ENCODE measurements at regions not wholly inside any gene's neighbourhood (a gene's known extent, or its start where the extent isn't known, plus 50 kb on each side); places are given as distances from the start of the nearest gene placed in this dataset.

- H3K27me3 Mint-ChIP-seq: peaks cover 16% of the 10 kb centered on the region
- no peak overlapping the region for H3K27ac Mint-ChIP-seq
- H3K36me3 Mint-ChIP-seq: no peaks in the 10 kb centered on the region
- H3K4me3 Mint-ChIP-seq: no peak overlapping the region
- TF ChIP-seq, protein P1, sequence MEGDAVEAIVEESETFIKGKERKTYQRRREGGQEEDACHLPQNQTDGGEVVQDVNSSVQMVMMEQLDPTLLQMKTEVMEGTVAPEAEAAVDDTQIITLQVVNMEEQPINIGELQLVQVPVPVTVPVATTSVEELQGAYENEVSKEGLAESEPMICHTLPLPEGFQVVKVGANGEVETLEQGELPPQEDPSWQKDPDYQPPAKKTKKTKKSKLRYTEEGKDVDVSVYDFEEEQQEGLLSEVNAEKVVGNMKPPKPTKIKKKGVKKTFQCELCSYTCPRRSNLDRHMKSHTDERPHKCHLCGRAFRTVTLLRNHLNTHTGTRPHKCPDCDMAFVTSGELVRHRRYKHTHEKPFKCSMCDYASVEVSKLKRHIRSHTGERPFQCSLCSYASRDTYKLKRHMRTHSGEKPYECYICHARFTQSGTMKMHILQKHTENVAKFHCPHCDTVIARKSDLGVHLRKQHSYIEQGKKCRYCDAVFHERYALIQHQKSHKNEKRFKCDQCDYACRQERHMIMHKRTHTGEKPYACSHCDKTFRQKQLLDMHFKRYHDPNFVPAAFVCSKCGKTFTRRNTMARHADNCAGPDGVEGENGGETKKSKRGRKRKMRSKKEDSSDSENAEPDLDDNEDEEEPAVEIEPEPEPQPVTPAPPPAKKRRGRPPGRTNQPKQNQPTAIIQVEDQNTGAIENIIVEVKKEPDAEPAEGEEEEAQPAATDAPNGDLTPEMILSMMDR (conservative IDR thresholded peaks at IDR 0.05): no peak
- H3K4me1 Mint-ChIP-seq (ENCODE audit: unreplicated experiment): peaks cover 5% of the 10 kb centered on the region
- H3K9me3 Mint-ChIP-seq: no peaks in the 10 kb centered on the region
- DNase-seq (ENCODE audit: extremely low spot score, unreplicated experiment): peak; percentile 51
These were observed 95.0 kb downstream of the ERMARD start for GRCh38 chr6:169846286-169847056.

DNA sequence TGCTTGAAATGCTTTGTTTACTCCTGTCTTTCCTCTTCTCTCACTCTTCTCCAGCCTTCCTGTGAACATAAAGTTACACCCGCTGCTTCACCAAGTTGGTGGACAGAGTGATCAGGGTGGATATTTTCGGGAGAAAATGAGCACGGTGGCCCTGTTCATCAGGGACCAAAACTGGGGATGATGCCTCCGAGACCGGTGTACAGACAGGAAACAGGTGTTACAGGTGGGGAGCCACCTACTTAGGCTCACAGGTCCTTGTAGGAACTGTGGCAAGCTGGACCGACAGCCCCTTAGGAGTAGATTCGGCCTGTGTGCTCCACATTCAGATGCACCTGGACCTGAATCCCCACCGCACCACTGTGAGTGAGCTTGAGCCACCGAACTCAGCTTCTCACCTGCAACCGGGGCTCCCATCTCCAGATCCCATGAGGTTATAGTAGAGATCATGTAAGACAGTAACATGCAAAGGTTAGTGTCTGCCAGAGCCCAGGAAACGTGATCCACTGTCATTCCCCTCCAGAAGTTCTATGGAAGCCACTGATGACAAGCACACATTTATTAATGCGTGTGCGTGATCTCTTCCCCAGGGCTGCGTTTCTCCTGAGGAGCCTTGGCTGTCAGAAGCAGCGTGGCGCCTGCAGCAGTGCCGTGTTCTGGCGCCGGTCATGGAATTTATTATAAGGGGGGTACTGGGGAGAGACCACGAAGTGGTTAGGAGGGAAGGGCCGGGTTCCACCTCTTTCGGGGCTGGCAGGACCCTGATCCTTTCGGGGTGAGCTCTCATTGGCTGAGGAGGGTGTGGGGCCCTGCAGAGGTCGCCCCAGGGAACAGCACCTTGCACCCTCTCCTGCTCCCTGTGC, 94.2 kb downstream of the ERMARD start:
- H3K4me3 Mint-ChIP-seq: no peak overlapping the region
- DNase-seq (ENCODE audit: extremely low spot score, unreplicated experiment): peak; percentile 50
- H3K9me3 Mint-ChIP-seq: no peaks in the 10 kb centered on the region
- no peaks in the 10 kb centered on the region for H3K36me3 Mint-ChIP-seq
- TF ChIP-seq, protein P1 (conservative IDR thresholded peaks at IDR 0.05): no peak
- H3K4me1 Mint-ChIP-seq (ENCODE audit: unreplicated experiment): peaks cover 5% of the 10 kb centered on the region
- no peak overlapping the region for H3K27ac Mint-ChIP-seq
- H3K27me3 Mint-ChIP-seq: peaks cover 16% of the 10 kb centered on the region

DNA sequence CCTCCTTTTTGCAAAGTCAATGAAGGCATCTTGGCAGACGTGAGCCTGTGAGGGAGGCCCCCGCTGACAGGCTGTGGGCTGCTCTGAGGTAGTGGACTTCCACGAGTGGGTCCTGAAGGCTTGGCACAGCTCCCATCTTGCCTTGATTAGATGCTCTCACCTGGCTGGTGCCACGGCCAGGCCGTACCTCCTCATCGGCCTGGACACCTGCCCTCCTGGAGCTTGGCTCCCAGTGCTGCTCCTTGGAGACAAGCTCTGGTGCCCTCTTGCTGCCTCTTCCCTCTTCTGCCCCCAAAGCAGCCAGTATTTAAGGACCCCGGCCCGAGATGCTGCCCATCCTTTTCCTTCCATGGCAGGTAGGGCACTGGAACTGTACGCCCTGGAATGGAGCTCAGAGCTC, 93.5 kb downstream of the ERMARD start:
- no peak overlapping the region for H3K4me3 Mint-ChIP-seq

DNA sequence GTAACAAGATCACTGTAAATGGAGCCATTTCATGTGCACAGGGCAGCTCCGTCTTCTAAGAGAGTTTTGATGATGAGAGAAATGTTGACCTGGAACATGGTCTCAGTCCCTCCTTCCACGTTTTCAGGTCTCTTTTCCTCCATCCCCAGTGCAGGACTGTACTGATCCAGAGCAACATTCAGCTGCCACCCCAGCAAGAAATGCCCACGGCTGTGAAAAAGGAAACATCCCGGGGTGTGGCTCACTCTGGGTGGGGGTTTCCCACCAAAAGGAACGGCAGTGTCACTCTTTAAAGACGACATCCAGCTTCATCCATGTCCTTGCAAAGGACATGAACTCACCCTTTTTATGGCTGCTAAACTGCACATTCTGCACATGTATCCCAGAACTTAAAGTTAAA, 92.6 kb downstream of the ERMARD start:
- H3K27ac Mint-ChIP-seq: no peak overlapping the region
- DNase-seq (ENCODE audit: extremely low spot score, unreplicated experiment): peak; percentile 29
- H3K27me3 Mint-ChIP-seq: peaks cover 16% of the 10 kb centered on the region
- H3K36me3 Mint-ChIP-seq: no peaks in the 10 kb centered on the region
- H3K9me3 Mint-ChIP-seq: no peaks in the 10 kb centered on the region
- TF ChIP-seq, protein P1 (conservative IDR thresholded peaks at IDR 0.05): no peak
- no peak overlapping the region for H3K4me3 Mint-ChIP-seq
- H3K4me1 Mint-ChIP-seq (ENCODE audit: unreplicated experiment): peaks cover 5% of the 10 kb centered on the region

More for the DNA sequence above, 93.5 kb downstream of the ERMARD start:
- peak; percentile 47 for DNase-seq (ENCODE audit: extremely low spot score, unreplicated experiment)
- H3K27ac Mint-ChIP-seq: no peak overlapping the region
- TF ChIP-seq, protein P1 (conservative IDR thresholded peaks at IDR 0.05): no peak
- H3K36me3 Mint-ChIP-seq: no peaks in the 10 kb centered on the region
- peaks cover 16% of the 10 kb centered on the region for H3K27me3 Mint-ChIP-seq
- H3K9me3 Mint-ChIP-seq: no peaks in the 10 kb centered on the region
- H3K4me1 Mint-ChIP-seq (ENCODE audit: unreplicated experiment): peaks cover 5% of the 10 kb centered on the region

GRCh38 chr6:169843110-169843509, 91.7 kb downstream of the ERMARD start:
- no peaks in the 10 kb centered on the region for H3K9me3 Mint-ChIP-seq
- no peak for DNase-seq (ENCODE audit: extremely low spot score, unreplicated experiment)
- TF ChIP-seq, protein P1 (conservative IDR thresholded peaks at IDR 0.05): no peak
- H3K36me3 Mint-ChIP-seq: no peaks in the 10 kb centered on the region
- no peak overlapping the region for H3K4me3 Mint-ChIP-seq
- peaks cover 5% of the 10 kb centered on the region for H3K4me1 Mint-ChIP-seq (ENCODE audit: unreplicated experiment)
- no peak overlapping the region for H3K27ac Mint-ChIP-seq
- H3K27me3 Mint-ChIP-seq: peaks cover 16% of the 10 kb centered on the region

Measured in type B pancreatic cell (in vitro differentiated cells).